ENCODE measurements at regions not wholly inside any gene's neighbourhood (a gene's known extent, or its start where the extent isn't known, plus 50 kb on each side); places are given as distances from the start of the nearest gene placed in this dataset.

GRCh38 chr20:52817511-52817910 is 154.6 kb upstream of the TSHZ2 start:
- DNase-seq, result no peak

GRCh38 chr20:52814371-52814770 is 157.8 kb upstream of the TSHZ2 start:
- no peak for DNase-seq

GRCh38 chr20:52812231-52812847 is 159.8 kb upstream of the TSHZ2 start:
- no peak for DNase-seq

GRCh38 chr20:52809003-52809402 is 163.2 kb upstream of the TSHZ2 start:
- DNase-seq, result no peak

- DNase-seq, result no peak
Observed at GRCh38 chr20:52806918-52807317, 165.2 kb upstream of the TSHZ2 start.

GRCh38 chr20:52805843-52806242 is 166.3 kb upstream of the TSHZ2 start:
- DNase-seq, result no peak

- no peak for DNase-seq
Observed at GRCh38 chr20:52805296-52805571, 166.9 kb upstream of the TSHZ2 start.

GRCh38 chr20:52804497-52805295 is 167.5 kb upstream of the TSHZ2 start:
- no peak for DNase-seq

- DNase-seq, result no peak
Observed at GRCh38 chr20:52801628-52802006, 170.5 kb upstream of the TSHZ2 start.

GRCh38 chr20:52800734-52801627 is 171.2 kb upstream of the TSHZ2 start:
- DNase-seq, result no peak

- no peak for DNase-seq
Observed at GRCh38 chr20:52799130-52799529, 173.0 kb upstream of the TSHZ2 start.

- no peak for DNase-seq
Observed at GRCh38 chr20:52798124-52798523, 174.0 kb upstream of the TSHZ2 start.

GRCh38 chr20:52794853-52795252 is 177.3 kb upstream of the TSHZ2 start:
- no peak for DNase-seq

- DNase-seq, result no peak
Observed at GRCh38 chr20:52793339-52793963, 178.7 kb upstream of the TSHZ2 start.

GRCh38 chr20:52791091-52791490 is 181.1 kb upstream of the TSHZ2 start:
- no peak for DNase-seq

- no peak for DNase-seq
Observed at GRCh38 chr20:52789716-52790115, 182.4 kb upstream of the TSHZ2 start.

GRCh38 chr20:52787962-52788361 is 184.2 kb upstream of the TSHZ2 start:
- no peak for DNase-seq

GRCh38 chr20:52787216-52787615 is 184.9 kb upstream of the TSHZ2 start:
- no peak for DNase-seq

- no peak for DNase-seq
Observed at GRCh38 chr20:52785679-52786078, 186.5 kb upstream of the TSHZ2 start.

- peak; percentile 67 for DNase-seq
Observed at GRCh38 chr20:52783769-52784168, 188.4 kb upstream of the TSHZ2 start.

- no peak for DNase-seq
Observed at GRCh38 chr20:52780462-52780861, 191.7 kb upstream of the TSHZ2 start.

GRCh38 chr20:52779125-52779524 is 193.0 kb upstream of the TSHZ2 start:
- DNase-seq, result no peak

GRCh38 chr20:52777171-52777570 is 195.0 kb upstream of the TSHZ2 start:
- no peak for DNase-seq

All from activated effector memory CD4-positive, alpha-beta T cell treated with anti-CD3 and anti-CD28 coated beads, Interleukin-2, amount 50 U/mL, for 16 hours (primary cell).